B cell (primary cell): ENCODE measurements at regions not wholly inside any gene's neighbourhood (a gene's known extent, or its start where the extent isn't known, plus 50 kb on each side); places are given as distances from the start of the nearest gene placed in this dataset.

Experiments used
- CTCF ChIP-seq: fragments of 200-600 bp; IDR thresholded peaks from one replicate; pipeline ENCODE4 v1.8.0; 2022; ENCODE audit warnings: antibody characterized with exemption, mild to moderate bottlenecking
- EZH2 ChIP-seq: IDR thresholded peaks from 2 replicates; pipeline ENCODE4 v1.6.1; 2012; ENCODE audit warnings: borderline replicate concordance, low read depth, mild to moderate bottlenecking, moderate library complexity, low read length; ENCODE audit not compliant: insufficient read depth, poor library complexity, severe bottlenecking

- no peak for TF ChIP-seq CTCF
- TF ChIP-seq EZH2, result no peak
These were observed 126.4 kb downstream of the LY86 start for GRCh38 chr6:6714953-6715352.
